AG04450 (cell line): ENCODE measurements at regions not wholly inside any gene's neighbourhood (a gene's known extent, or its start where the extent isn't known, plus 50 kb on each side); places are given as distances from the start of the nearest gene placed in this dataset.

Experiments
- CTCF ChIA-PET: fragments of 300-600, 350-600 bp; formaldehyde crosslinking; extraction: SDS; loops from one replicate; lab custom pipeline; 2022; ENCODE audit warnings: antibody characterized with exemption, inconsistent platforms; lab: Charles Lee
- POLR2A ChIA-PET: fragments of 350-600 bp; formaldehyde crosslinking; extraction: SDS; loops from one replicate; lab custom pipeline; 2021; ENCODE audit warnings: antibody characterized with exemption, inconsistent platforms; lab: Yijun Ruan, JAX
- DNase-seq: peaks from one replicate; pipeline ENCODE4 v3.0.0-alpha.2; 2011; ENCODE audit warnings: low read depth, low spot score
- H3K27ac ChIP-seq: one replicate; pipeline ENCODE4 v1.5.1; 2012; ENCODE audit warnings: low read depth, low read length, control low read depth
- H3K27me3 ChIP-seq: one replicate; pipeline ENCODE4 v1.6.0; 2012; ENCODE audit warnings: low read length; ENCODE audit not compliant: control insufficient read depth, insufficient read depth
- H3K4me3 ChIP-seq: 2 replicates; pipeline ENCODE4 v1.5.1; 2011; ENCODE audit warnings: mild to moderate bottlenecking, low read depth, low read length, control low read depth
- H3K9me3 ChIP-seq: 2 replicates; pipeline ENCODE4 v1.5.1; 2012; ENCODE audit warnings: low read length; ENCODE audit not compliant: control insufficient read depth, insufficient read depth
- TF ChIP-seq, protein P1 (sequence below): IDR thresholded peaks from 2 replicates; pipeline ENCODE4 v1.5.1; 2011; ENCODE audit warnings: low read depth, low read length, control low read depth, inconsistent platforms

GRCh38 chr1:67577646-67578045, 107.4 kb upstream of the GADD45A start:
- CTCF ChIA-PET = interaction anchor here (0.9 to 1.6 kb wide), 2 partner anchors 182 to 188 kb away, joined by 3 read pairs; no protein-coding TSS in a partner anchor
- Histone ChIP-seq H3K4me3 (no peak overlapping the region), H3K27me3 (no peaks in the 10 kb centered on the region), H3K9me3 (no peaks in the 10 kb centered on the region; the same call in 1 of the 2 replicates), H3K27ac (no peak overlapping the region)
- POLR2A ChIA-PET = no interaction called here
- DNase-seq = no peak
- TF ChIP-seq, protein P1, sequence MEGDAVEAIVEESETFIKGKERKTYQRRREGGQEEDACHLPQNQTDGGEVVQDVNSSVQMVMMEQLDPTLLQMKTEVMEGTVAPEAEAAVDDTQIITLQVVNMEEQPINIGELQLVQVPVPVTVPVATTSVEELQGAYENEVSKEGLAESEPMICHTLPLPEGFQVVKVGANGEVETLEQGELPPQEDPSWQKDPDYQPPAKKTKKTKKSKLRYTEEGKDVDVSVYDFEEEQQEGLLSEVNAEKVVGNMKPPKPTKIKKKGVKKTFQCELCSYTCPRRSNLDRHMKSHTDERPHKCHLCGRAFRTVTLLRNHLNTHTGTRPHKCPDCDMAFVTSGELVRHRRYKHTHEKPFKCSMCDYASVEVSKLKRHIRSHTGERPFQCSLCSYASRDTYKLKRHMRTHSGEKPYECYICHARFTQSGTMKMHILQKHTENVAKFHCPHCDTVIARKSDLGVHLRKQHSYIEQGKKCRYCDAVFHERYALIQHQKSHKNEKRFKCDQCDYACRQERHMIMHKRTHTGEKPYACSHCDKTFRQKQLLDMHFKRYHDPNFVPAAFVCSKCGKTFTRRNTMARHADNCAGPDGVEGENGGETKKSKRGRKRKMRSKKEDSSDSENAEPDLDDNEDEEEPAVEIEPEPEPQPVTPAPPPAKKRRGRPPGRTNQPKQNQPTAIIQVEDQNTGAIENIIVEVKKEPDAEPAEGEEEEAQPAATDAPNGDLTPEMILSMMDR = no peak

- Histone ChIP-seq H3K9me3 (no peaks in the 10 kb centered on the region; the same call in 1 of the 2 replicates), H3K27ac (no peak overlapping the region), H3K4me3 (no peak overlapping the region), H3K27me3 (no peaks in the 10 kb centered on the region)
- ChIA-PET POLR2A (interaction anchor here (0.7 kb wide), 1 partner anchor 169 kb away, joined by 3 read pairs; no protein-coding TSS in a partner anchor), CTCF (interaction anchor here (1.6 kb wide), 1 partner anchor 187 kb away, joined by 3 read pairs; no protein-coding TSS in a partner anchor)
- TF ChIP-seq, protein P1 = no peak
- DNase-seq = no peak
Measured at GRCh38 chr1:67578397-67579020, 106.5 kb upstream of the GADD45A start.

DNA sequence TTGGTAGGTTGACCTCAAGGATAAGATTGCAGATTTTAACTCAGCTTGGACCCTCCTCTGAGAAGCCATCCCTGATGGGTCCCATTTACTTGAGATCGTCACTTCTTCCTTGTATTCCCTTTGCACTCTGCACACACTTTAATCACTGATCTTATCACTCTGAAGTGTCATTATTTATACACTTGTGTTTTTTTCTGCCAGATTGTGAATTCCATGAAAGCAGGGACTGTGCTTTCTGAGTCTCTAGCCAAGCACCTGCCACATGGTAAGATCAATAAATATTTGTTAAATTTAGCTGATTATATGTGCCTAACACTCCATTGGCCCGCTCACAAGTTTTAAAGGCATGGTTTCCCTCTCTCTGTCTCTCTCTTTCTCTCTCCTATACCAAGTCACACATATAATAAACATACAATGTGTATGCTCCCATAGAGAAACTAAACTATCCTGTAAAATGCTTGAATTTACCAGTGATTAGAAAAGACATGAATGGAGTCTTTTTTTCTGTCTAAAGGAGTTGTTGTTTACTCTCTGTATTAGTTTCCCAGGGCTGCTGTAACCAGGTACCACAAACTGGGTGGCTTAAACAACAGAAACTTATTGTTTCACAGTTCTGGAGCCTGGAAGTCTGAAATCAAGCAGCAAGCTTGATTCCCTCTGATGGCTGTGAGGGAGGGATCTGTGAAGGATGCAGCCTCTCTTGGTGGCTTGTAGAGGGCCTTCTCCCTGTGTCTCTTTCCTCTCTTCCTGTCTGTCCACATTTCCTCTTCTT, 105.2 kb upstream of the GADD45A start:
- ChIA-PET POLR2A (no interaction called here), CTCF (interaction anchor here (1.8 kb wide), 1 partner anchor 18 kb away, joined by 9 read pairs; no protein-coding TSS in a partner anchor)
- H3K27ac ChIP-seq = no peak overlapping the region
- no peak for DNase-seq
- TF ChIP-seq, protein P1 = no peak
- no peak overlapping the region for H3K4me3 ChIP-seq
- H3K9me3 ChIP-seq = no peaks in the 10 kb centered on the region; the same call in 1 of the 2 replicates
- no peaks in the 10 kb centered on the region for H3K27me3 ChIP-seq

- Histone ChIP-seq H3K27ac (no peak overlapping the region), H3K4me3 (no peak overlapping the region), H3K9me3 (no peaks in the 10 kb centered on the region), H3K27me3 (no peaks in the 10 kb centered on the region)
- TF ChIP-seq, protein P1 = no peak
- ChIA-PET CTCF (interaction anchor here (0.6 to 2.1 kb wide), 3 partner anchors 19 to 45 kb away, joined by 4 to 9 read pairs (median 5); no protein-coding TSS in a partner anchor), POLR2A (no interaction called here)
- DNase-seq = no peak
Measured at GRCh38 chr1:67580691-67581403, 104.2 kb upstream of the GADD45A start.
